Neural crest cell (in vitro differentiated cells): ENCODE measurements at regions not wholly inside any gene's neighbourhood (a gene's known extent, or its start where the extent isn't known, plus 50 kb on each side); places are given as distances from the start of the nearest gene placed in this dataset.

ENCODE experiments used
- DNase-seq: peaks from one replicate; pipeline ENCODE4 v3.0.0; 2021; ENCODE audit warnings: low read depth, mixed read lengths, low spot score
- H3K27ac Mint-ChIP-seq: one replicate; pipeline ENCODE4 v1.8.0; 2021; ENCODE audit warnings: mild to moderate bottlenecking, mixed read lengths; ENCODE audit not compliant: unreplicated experiment
- H3K27me3 Mint-ChIP-seq: 2 replicates; pipeline ENCODE4 v1.8.0; 2021; ENCODE audit warnings: low read depth, mild to moderate bottlenecking, mixed read lengths
- H3K36me3 Mint-ChIP-seq: 2 replicates; pipeline ENCODE4 v1.8.0; 2021; ENCODE audit warnings: low read depth, mild to moderate bottlenecking, mixed read lengths
- H3K4me1 Mint-ChIP-seq: 2 replicates; pipeline ENCODE4 v1.8.0; 2021; ENCODE audit warnings: mixed read lengths
- H3K4me3 Mint-ChIP-seq: one replicate; pipeline ENCODE4 v1.8.0; 2021; ENCODE audit warnings: mild to moderate bottlenecking, mixed read lengths
- H3K9me3 Mint-ChIP-seq: 2 replicates; pipeline ENCODE4 v1.8.0; 2021; ENCODE audit warnings: mixed read lengths
- CTCF ChIP-seq: fragments of 200-600 bp; sonication (generic); conservative IDR thresholded peaks from 2 replicates; pipeline ENCODE4 v1.5.0; 2021; ENCODE audit warnings: antibody characterized with exemption, mild to moderate bottlenecking

- peaks cover 70% of the 10 kb centered on the region for H3K27me3 Mint-ChIP-seq
- H3K4me1 Mint-ChIP-seq, result peaks cover 32% of the 10 kb centered on the region
- no peak overlapping the region for H3K4me3 Mint-ChIP-seq
- H3K27ac Mint-ChIP-seq, result no peak overlapping the region
- no peak for TF ChIP-seq CTCF
- no peaks in the 10 kb centered on the region for H3K9me3 Mint-ChIP-seq
- no peaks in the 10 kb centered on the region for H3K36me3 Mint-ChIP-seq
- no peak for DNase-seq
These were observed 98.3 kb upstream of the HDAC4 start for GRCh38 chr2:239498981-239499634.

- Mint-ChIP-seq H3K4me1 (peaks cover 28% of the 10 kb centered on the region), H3K27me3 (peaks cover 72% of the 10 kb centered on the region), H3K4me3 (no peak overlapping the region), H3K36me3 (no peaks in the 10 kb centered on the region), H3K9me3 (no peaks in the 10 kb centered on the region), H3K27ac (no peak overlapping the region)
- TF ChIP-seq CTCF, result no peak
- DNase-seq, result no peak
These were observed 97.8 kb upstream of the HDAC4 start for GRCh38 chr2:239498576-239498975.

- Mint-ChIP-seq H3K9me3 (no peaks in the 10 kb centered on the region), H3K4me3 (no peak overlapping the region), H3K4me1 (peaks cover 28% of the 10 kb centered on the region), H3K27ac (peak overlapping the region; percentile 10), H3K36me3 (no peaks in the 10 kb centered on the region), H3K27me3 (peaks cover 75% of the 10 kb centered on the region)
- no peak for TF ChIP-seq CTCF
- DNase-seq, result no peak
These were observed 95.9 kb upstream of the HDAC4 start for GRCh38 chr2:239496700-239497099.

GRCh38 chr2:239495791-239496233, 95.0 kb upstream of the HDAC4 start:
- H3K27ac Mint-ChIP-seq, result peak overlapping the region; percentile 17
- no peaks in the 10 kb centered on the region for H3K9me3 Mint-ChIP-seq
- H3K4me3 Mint-ChIP-seq, result peak overlapping the region; percentile 68
- DNase-seq, result peak; percentile 17
- no peaks in the 10 kb centered on the region for H3K36me3 Mint-ChIP-seq
- H3K27me3 Mint-ChIP-seq, result peaks cover 77% of the 10 kb centered on the region
- peaks cover 28% of the 10 kb centered on the region for H3K4me1 Mint-ChIP-seq
- TF ChIP-seq CTCF, result no peak

- peak overlapping the region; percentile 4 for H3K4me3 Mint-ChIP-seq
- no peaks in the 10 kb centered on the region for H3K36me3 Mint-ChIP-seq
- no peak for DNase-seq
- peaks cover 28% of the 10 kb centered on the region for H3K4me1 Mint-ChIP-seq
- no peaks in the 10 kb centered on the region for H3K9me3 Mint-ChIP-seq
- no peak for TF ChIP-seq CTCF
- no peak overlapping the region for H3K27ac Mint-ChIP-seq
- H3K27me3 Mint-ChIP-seq, result peaks cover 76% of the 10 kb centered on the region
These were observed 94.4 kb upstream of the HDAC4 start for GRCh38 chr2:239495175-239495574.
